ENCODE measurements at regions not wholly inside any gene's neighbourhood (a gene's known extent, or its start where the extent isn't known, plus 50 kb on each side); places are given as distances from the start of the nearest gene placed in this dataset.

GRCh38 chr2:82998781-82999180 lies 1460.3 kb downstream of the SUCLG1 start:
- no peak for TF ChIP-seq POLR2AphosphoS5 (IDR thresholded peaks at IDR 0.05; ENCODE audit: borderline replicate concordance, low read depth, low read length)
- no peak for TF ChIP-seq EZH2 (IDR thresholded peaks at IDR 0.05)
- TF ChIP-seq FOXP2 (optimal IDR thresholded peaks at IDR 0.05; ENCODE audit: control extremely low read depth, extremely low read length, insufficient read depth), result no peak

Measured in SK-N-MC (cell line).